Liver (tissue), 3 donors: ENCODE measurements at regions not wholly inside any gene's neighbourhood (a gene's known extent, or its start where the extent isn't known, plus 50 kb on each side); places are given as distances from the start of the nearest gene placed in this dataset.

ENCODE experiments used
- CTCF ChIP-seq: fragments of 150-350 bp; IDR thresholded peaks from 2 replicates; pipeline ENCODE4 v1.5.1; 2017; ENCODE audit warnings: improper control_type of control experiment, low read depth, low read length; ENCODE audit not compliant: missing input control
- EGR1 ChIP-seq, 2 donors: IDR thresholded peaks; 2 replicates each; pipeline ENCODE4 v1.6.1; 2016 to 2018; ENCODE audit warnings: antibody characterized with exemption in 2 of 2, low read depth in 2 of 2
- JUND ChIP-seq, 2 donors: IDR thresholded peaks; 2 replicates each; pipeline ENCODE4 v1.6.1; 2016; ENCODE audit warnings: antibody characterized with exemption in 2 of 2
- RAD21 ChIP-seq, 2 donors: IDR thresholded peaks; 2 replicates each; pipeline ENCODE4 v1.6.1; 2016; ENCODE audit warnings: antibody characterized with exemption in 2 of 2, mild to moderate bottlenecking in 2 of 2
- REST ChIP-seq: IDR thresholded peaks from 2 replicates; pipeline ENCODE4 v1.6.1; 2016; ENCODE audit warnings: antibody characterized with exemption, mild to moderate bottlenecking
- TAF1 ChIP-seq: conservative IDR thresholded peaks from 2 replicates; pipeline ENCODE4 v1.6.1; 2016; ENCODE audit warnings: antibody characterized with exemption, mild to moderate bottlenecking
- YY1 ChIP-seq: IDR thresholded peaks from 2 replicates; pipeline ENCODE4 v1.6.1; 2016; ENCODE audit warnings: antibody characterized with exemption, mild to moderate bottlenecking
- donor health status: healthy.
- donor health status: healthy.

GRCh38 chr7:26918241-26918640 is 53.9 kb upstream of the SKAP2 start:
- TF ChIP-seq CTCF: no peak
- TF ChIP-seq RAD21 (IDR thresholded peaks at IDR 0.05): no peak
- TF ChIP-seq EGR1 (IDR thresholded peaks at IDR 0.05; ENCODE audit: low read depth in 2 of 2): no peak
- no peak for TF ChIP-seq TAF1
- TF ChIP-seq REST: no peak
- TF ChIP-seq JUND (IDR thresholded peaks at IDR 0.05): no peak
- TF ChIP-seq YY1: no peak
